ENCODE measurements at regions not wholly inside any gene's neighbourhood (a gene's known extent, or its start where the extent isn't known, plus 50 kb on each side); places are given as distances from the start of the nearest gene placed in this dataset.

GRCh38 chr5:152549709-152550108, 144.6 kb upstream of the NMUR2 start:
- no peaks in the 10 kb centered on the region for H3K4me1 ChIP-seq
- no peaks in the 10 kb centered on the region for H3K9me3 ChIP-seq
- no peak for TF ChIP-seq CTCF (IDR thresholded peaks at IDR 0.05)
- DNase-seq, result no peak
- H3K9ac ChIP-seq (ENCODE audit: low read depth in 2 of 2, low read length in 2 of 2), result no peak overlapping the region
- no peak overlapping the region for H3K27ac ChIP-seq
- no peaks in the 10 kb centered on the region for H3K36me3 ChIP-seq
- H3K4me3 ChIP-seq, result no peak overlapping the region
- H3K27me3 ChIP-seq, result no peaks in the 10 kb centered on the region
- intact Hi-C loops (cut with DNase I), result no loop called here

GRCh38 chr5:152551061-152551460, 146.0 kb upstream of the NMUR2 start:
- intact Hi-C loops (cut with DNase I), result no loop called here
- TF ChIP-seq CTCF (IDR thresholded peaks at IDR 0.05), result no peak

GRCh38 chr5:152556784-152557183, 151.7 kb upstream of the NMUR2 start:
- intact Hi-C loops (cut with DNase I), result no loop called here
- H3K27ac ChIP-seq, result no peak overlapping the region
- no peaks in the 10 kb centered on the region for H3K36me3 ChIP-seq
- no peak for TF ChIP-seq CTCF (IDR thresholded peaks at IDR 0.05)
- no peak overlapping the region for H3K4me3 ChIP-seq
- no peak overlapping the region for H3K9ac ChIP-seq (ENCODE audit: low read depth in 2 of 2, low read length in 2 of 2)
- no peak for DNase-seq
- no peaks in the 10 kb centered on the region for H3K27me3 ChIP-seq
- H3K9me3 ChIP-seq, result no peaks in the 10 kb centered on the region
- H3K4me1 ChIP-seq, result no peaks in the 10 kb centered on the region

More at GRCh38 chr5:152551061-152551460, 146.0 kb upstream of the NMUR2 start:
- H3K27me3 ChIP-seq, result no peaks in the 10 kb centered on the region
- no peaks in the 10 kb centered on the region for H3K9me3 ChIP-seq
- no peak overlapping the region for H3K27ac ChIP-seq
- no peaks in the 10 kb centered on the region for H3K36me3 ChIP-seq
- DNase-seq, result no peak
- no peaks in the 10 kb centered on the region for H3K4me1 ChIP-seq
- no peak overlapping the region for H3K9ac ChIP-seq (ENCODE audit: low read depth in 2 of 2, low read length in 2 of 2)
- no peak overlapping the region for H3K4me3 ChIP-seq

- H3K27me3 ChIP-seq, result no peaks in the 10 kb centered on the region
- intact Hi-C loops (cut with DNase I), result loop anchor here (5.0 kb wide), 1 partner anchor 587 kb away; no protein-coding TSS in a partner anchor
- no peaks in the 10 kb centered on the region for H3K4me1 ChIP-seq
- H3K4me3 ChIP-seq, result no peak overlapping the region
- no peaks in the 10 kb centered on the region for H3K36me3 ChIP-seq
- H3K9ac ChIP-seq (ENCODE audit: low read depth in 2 of 2, low read length in 2 of 2), result no peak overlapping the region
- DNase-seq, result peak; percentile 33
- no peaks in the 10 kb centered on the region for H3K9me3 ChIP-seq
- H3K27ac ChIP-seq, result no peak overlapping the region
- TF ChIP-seq CTCF (IDR thresholded peaks at IDR 0.05), result peak; percentile 84
Observed at GRCh38 chr5:152560512-152561137, 155.5 kb upstream of the NMUR2 start.

- H3K9ac ChIP-seq (ENCODE audit: low read depth in 2 of 2, low read length in 2 of 2), result no peak overlapping the region
- no peak for TF ChIP-seq CTCF (IDR thresholded peaks at IDR 0.05)
- H3K36me3 ChIP-seq, result no peaks in the 10 kb centered on the region
- H3K4me1 ChIP-seq, result no peaks in the 10 kb centered on the region
- H3K27me3 ChIP-seq, result no peaks in the 10 kb centered on the region
- H3K4me3 ChIP-seq, result no peak overlapping the region
- no peaks in the 10 kb centered on the region for H3K9me3 ChIP-seq
- intact Hi-C loops (cut with DNase I), result no loop called here
- H3K27ac ChIP-seq, result no peak overlapping the region
- DNase-seq, result no peak
Observed at GRCh38 chr5:152568016-152568415, 162.9 kb upstream of the NMUR2 start.

All from colonic mucosa (tissue), 4 donors.